ENCODE measurements at regions not wholly inside any gene's neighbourhood (a gene's known extent, or its start where the extent isn't known, plus 50 kb on each side); places are given as distances from the start of the nearest gene placed in this dataset.

DNA sequence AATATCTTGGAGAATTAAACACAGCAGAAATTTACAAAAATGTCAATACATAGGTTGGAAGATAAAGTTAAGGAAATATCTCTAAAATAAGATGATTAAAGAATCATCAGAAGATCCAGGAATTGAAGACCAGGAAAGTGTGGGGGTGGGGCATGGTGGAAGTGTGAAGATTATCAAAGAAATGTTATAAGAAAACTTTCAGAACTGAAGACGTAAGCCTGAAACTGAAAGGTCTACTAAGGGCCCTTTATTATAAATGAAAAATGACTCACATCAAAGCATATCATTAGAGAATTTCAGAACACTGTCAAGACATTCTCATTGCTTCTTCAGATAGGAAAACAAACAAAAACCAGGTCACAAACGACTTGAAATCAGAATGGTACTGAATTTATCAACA is 92.4 kb upstream of the DPT start:
- H3K4me1 Mint-ChIP-seq = no peaks in the 10 kb centered on the region
- peaks cover 5% of the 10 kb centered on the region for H3K9me3 Mint-ChIP-seq
- H3K27me3 Mint-ChIP-seq (ENCODE audit: low read depth) = no peaks in the 10 kb centered on the region; the same call in 1 of the 2 replicates
- TF ChIP-seq, protein P1, sequence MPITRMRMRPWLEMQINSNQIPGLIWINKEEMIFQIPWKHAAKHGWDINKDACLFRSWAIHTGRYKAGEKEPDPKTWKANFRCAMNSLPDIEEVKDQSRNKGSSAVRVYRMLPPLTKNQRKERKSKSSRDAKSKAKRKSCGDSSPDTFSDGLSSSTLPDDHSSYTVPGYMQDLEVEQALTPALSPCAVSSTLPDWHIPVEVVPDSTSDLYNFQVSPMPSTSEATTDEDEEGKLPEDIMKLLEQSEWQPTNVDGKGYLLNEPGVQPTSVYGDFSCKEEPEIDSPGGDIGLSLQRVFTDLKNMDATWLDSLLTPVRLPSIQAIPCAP (CRISPR knock-in tag; IDR thresholded peaks at IDR 0.05) = no peak
- TF ChIP-seq, protein P2, sequence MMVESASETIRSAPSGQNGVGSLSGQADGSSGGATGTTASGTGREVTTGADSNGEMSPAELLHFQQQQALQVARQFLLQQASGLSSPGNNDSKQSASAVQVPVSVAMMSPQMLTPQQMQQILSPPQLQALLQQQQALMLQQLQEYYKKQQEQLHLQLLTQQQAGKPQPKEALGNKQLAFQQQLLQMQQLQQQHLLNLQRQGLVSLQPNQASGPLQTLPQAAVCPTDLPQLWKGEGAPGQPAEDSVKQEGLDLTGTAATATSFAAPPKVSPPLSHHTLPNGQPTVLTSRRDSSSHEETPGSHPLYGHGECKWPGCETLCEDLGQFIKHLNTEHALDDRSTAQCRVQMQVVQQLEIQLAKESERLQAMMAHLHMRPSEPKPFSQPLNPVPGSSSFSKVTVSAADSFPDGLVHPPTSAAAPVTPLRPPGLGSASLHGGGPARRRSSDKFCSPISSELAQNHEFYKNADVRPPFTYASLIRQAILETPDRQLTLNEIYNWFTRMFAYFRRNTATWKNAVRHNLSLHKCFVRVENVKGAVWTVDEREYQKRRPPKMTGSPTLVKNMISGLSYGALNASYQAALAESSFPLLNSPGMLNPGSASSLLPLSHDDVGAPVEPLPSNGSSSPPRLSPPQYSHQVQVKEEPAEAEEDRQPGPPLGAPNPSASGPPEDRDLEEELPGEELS (CRISPR knock-in tag; IDR thresholded peaks at IDR 0.05) = no peak
- TF ChIP-seq ZNF219 (CRISPR knock-in tag; IDR thresholded peaks at IDR 0.05; ENCODE audit: borderline replicate concordance) (no peak), ZNF671 (CRISPR knock-in tag; IDR thresholded peaks at IDR 0.05) (no peak), GRHL2 (CRISPR knock-in tag; IDR thresholded peaks at IDR 0.05; ENCODE audit: insufficient replicate concordance, severe bottlenecking) (no peak), GABPB1 (CRISPR knock-in tag; IDR thresholded peaks at IDR 0.05) (no peak)
- TF ChIP-seq, protein P3, sequence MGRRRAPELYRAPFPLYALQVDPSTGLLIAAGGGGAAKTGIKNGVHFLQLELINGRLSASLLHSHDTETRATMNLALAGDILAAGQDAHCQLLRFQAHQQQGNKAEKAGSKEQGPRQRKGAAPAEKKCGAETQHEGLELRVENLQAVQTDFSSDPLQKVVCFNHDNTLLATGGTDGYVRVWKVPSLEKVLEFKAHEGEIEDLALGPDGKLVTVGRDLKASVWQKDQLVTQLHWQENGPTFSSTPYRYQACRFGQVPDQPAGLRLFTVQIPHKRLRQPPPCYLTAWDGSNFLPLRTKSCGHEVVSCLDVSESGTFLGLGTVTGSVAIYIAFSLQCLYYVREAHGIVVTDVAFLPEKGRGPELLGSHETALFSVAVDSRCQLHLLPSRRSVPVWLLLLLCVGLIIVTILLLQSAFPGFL (CRISPR knock-in tag; IDR thresholded peaks at IDR 0.05; ENCODE audit: borderline replicate concordance) = no peak
- H3K36me3 Mint-ChIP-seq = no peaks in the 10 kb centered on the region
- ChIA-PET POLR2A (no interaction called here), CTCF (no interaction called here)
- DNase-seq (ENCODE audit: low spot score) = no peak
- no peak overlapping the region for H3K27ac Mint-ChIP-seq
- ATAC-seq = no peak
- no peak overlapping the region for H3K4me3 Mint-ChIP-seq

DNA sequence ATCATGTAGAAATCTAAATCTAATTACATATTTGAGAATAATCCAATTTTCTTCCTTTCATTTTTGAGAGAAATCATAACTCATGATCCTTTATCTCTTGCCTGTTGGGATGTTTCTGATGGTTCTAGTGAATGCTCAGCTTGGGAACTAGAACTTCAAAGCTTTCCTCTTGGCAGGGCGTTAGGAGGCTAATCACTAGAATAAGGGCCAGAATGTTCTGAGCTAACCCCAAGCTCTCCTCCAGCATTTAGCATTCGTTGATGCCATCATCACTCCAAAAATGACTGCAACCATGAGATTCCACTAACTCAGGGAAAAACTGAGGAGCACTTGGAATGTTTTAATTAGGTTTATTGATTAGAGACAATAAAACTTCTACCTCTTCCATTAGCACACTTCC is 93.9 kb upstream of the DPT start:
- ChIA-PET CTCF (no interaction called here), POLR2A (no interaction called here)
- TF ChIP-seq, protein P4, sequence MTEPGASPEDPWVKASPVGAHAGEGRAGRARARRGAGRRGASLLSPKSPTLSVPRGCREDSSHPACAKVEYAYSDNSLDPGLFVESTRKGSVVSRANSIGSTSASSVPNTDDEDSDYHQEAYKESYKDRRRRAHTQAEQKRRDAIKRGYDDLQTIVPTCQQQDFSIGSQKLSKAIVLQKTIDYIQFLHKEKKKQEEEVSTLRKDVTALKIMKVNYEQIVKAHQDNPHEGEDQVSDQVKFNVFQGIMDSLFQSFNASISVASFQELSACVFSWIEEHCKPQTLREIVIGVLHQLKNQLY (CRISPR knock-in tag; IDR thresholded peaks at IDR 0.05) = no peak
- TF ChIP-seq, protein P5, sequence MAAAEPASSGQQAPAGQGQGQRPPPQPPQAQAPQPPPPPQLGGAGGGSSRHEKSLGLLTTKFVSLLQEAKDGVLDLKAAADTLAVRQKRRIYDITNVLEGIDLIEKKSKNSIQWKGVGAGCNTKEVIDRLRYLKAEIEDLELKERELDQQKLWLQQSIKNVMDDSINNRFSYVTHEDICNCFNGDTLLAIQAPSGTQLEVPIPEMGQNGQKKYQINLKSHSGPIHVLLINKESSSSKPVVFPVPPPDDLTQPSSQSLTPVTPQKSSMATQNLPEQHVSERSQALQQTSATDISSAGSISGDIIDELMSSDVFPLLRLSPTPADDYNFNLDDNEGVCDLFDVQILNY (CRISPR knock-in tag; IDR thresholded peaks at IDR 0.05) = no peak
- no peak for TF ChIP-seq ZNF232 (CRISPR knock-in tag; IDR thresholded peaks at IDR 0.05)
- TF ChIP-seq FOXK1 (CRISPR knock-in tag; IDR thresholded peaks at IDR 0.05) = no peak
- ATAC-seq (no peak), DNase-seq (ENCODE audit: low spot score) (no peak)
- Mint-ChIP-seq H3K27me3 (ENCODE audit: low read depth) (no peaks in the 10 kb centered on the region; the same call in 1 of the 2 replicates), H3K36me3 (no peaks in the 10 kb centered on the region), H3K9me3 (peaks cover 5% of the 10 kb centered on the region), H3K27ac (no peak overlapping the region), H3K4me3 (no peak overlapping the region), H3K4me1 (no peaks in the 10 kb centered on the region)

DNA sequence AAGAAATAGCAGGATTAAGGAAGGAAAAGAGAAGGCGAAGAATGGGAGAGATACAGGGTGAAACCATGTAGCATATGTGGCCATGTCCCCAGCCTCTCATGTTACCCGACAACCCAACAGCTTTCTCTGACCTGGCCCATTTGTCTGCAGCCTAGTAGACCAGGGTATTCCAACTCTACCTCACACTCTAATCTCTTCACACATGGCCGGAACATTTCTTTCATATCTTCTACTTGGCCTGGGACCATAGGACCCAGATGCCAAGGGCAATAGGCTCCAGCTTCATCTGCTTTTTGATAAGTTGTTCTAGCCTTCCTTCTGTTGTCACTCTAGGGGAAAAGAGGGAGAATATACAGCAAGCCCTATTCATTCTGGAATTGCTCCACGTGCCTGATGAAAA is 95.0 kb upstream of the DPT start:
- TF ChIP-seq PRRX2 (CRISPR knock-in tag; IDR thresholded peaks at IDR 0.05) = no peak
- TF ChIP-seq NR1H2 (CRISPR knock-in tag; IDR thresholded peaks at IDR 0.05) = no peak
- Mint-ChIP-seq H3K4me3 (no peak overlapping the region), H3K27me3 (ENCODE audit: low read depth) (no peaks in the 10 kb centered on the region; the same call in 1 of the 2 replicates), H3K27ac (no peak overlapping the region), H3K9me3 (peaks cover 5% of the 10 kb centered on the region), H3K4me1 (peaks cover 7% of the 10 kb centered on the region), H3K36me3 (no peaks in the 10 kb centered on the region)
- ChIA-PET CTCF (no interaction called here), POLR2A (no interaction called here)
- no peak for ATAC-seq
- no peak for DNase-seq (ENCODE audit: low spot score)

DNA sequence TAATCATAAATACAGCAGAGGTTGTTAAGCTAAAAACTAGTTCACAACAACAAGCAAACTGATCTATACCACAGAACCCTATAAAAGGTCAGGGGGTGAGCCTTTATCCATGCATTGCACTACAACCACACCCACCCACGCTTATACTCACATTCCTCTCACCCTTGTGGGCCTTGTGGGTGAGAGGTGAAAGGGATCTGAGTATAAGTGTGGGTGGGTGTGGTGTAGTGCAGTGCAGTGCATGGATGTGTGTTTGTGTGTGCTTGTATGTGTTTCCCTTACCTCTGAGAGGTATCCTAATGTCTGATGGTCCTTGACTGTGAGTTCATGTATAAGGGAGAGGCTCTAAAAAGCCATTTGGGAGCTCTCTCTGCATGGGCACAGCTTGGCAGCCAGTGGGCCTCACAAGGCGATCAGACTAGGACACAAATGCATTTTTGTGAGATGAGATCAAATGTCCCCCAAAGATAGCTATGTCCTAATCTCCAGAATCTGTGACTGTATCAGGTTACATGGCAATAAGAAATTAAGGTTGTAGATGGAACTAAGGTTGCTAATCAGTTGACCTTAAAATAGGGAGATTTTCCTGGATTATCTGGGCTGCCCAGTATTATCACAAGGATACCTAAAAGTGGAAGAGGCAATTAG is 95.5 kb upstream of the DPT start:
- POLR2A ChIA-PET = no interaction called here
- no peak overlapping the region for H3K4me3 Mint-ChIP-seq
- CTCF ChIA-PET = no interaction called here

More for the DNA sequence above, 95.5 kb upstream of the DPT start:
- TF ChIP-seq JAZF1 (CRISPR knock-in tag; IDR thresholded peaks at IDR 0.05) = no peak
- no peak for TF ChIP-seq JUN (CRISPR knock-in tag; IDR thresholded peaks at IDR 0.05)
- TF ChIP-seq PRRX2 (CRISPR knock-in tag; IDR thresholded peaks at IDR 0.05) = no peak
- peaks cover 10% of the 10 kb centered on the region for H3K4me1 Mint-ChIP-seq
- H3K36me3 Mint-ChIP-seq = no peaks in the 10 kb centered on the region
- H3K27me3 Mint-ChIP-seq (ENCODE audit: low read depth) = no peaks in the 10 kb centered on the region; the same call in 1 of the 2 replicates
- H3K9me3 Mint-ChIP-seq = peaks cover 5% of the 10 kb centered on the region
- H3K27ac Mint-ChIP-seq = no peak overlapping the region
- ATAC-seq (no peak), DNase-seq (ENCODE audit: low spot score) (no peak)
